CD4-positive, alpha-beta T cell treated with Interleukin-21 for 1 hour (primary cell): ENCODE measurements at regions not wholly inside any gene's neighbourhood (a gene's known extent, or its start where the extent isn't known, plus 50 kb on each side); places are given as distances from the start of the nearest gene placed in this dataset.
"Not testable (repeated sequence)": the region's sequence is repeated elsewhere in the genome, so short reads cannot be mapped to it uniquely, and the experiment has no call there.

Experiments
- DNase-seq: peaks from one replicate; pipeline ENCODE4 v3.0.0-alpha.2; 2020

- DNase-seq, result not testable (repeated sequence)
Measured at GRCh38 chr10:91005276-91005675, 84.4 kb upstream of the ANKRD1 start.

- DNase-seq, result peak; percentile 72
Measured at GRCh38 chr10:91006001-91006751, 85.3 kb upstream of the ANKRD1 start.

GRCh38 chr10:91006752-91007346 is 86.0 kb upstream of the ANKRD1 start:
- DNase-seq, result peak; percentile 11

- DNase-seq, result no peak
Measured at GRCh38 chr10:91007655-91008054, 86.8 kb upstream of the ANKRD1 start.

- no peak for DNase-seq
Measured at GRCh38 chr10:91009121-91009520, 88.2 kb upstream of the ANKRD1 start.

GRCh38 chr10:91010952-91011351 is 90.1 kb upstream of the ANKRD1 start:
- DNase-seq, result no peak

- no peak for DNase-seq
Measured at GRCh38 chr10:91012502-91012901, 91.6 kb upstream of the ANKRD1 start.

- DNase-seq, result no peak
Measured at GRCh38 chr10:91013985-91014384, 93.1 kb upstream of the ANKRD1 start.

- no peak for DNase-seq
Measured at GRCh38 chr10:91017198-91017597, 96.3 kb upstream of the ANKRD1 start.

GRCh38 chr10:91021901-91022300 is 101.0 kb upstream of the ANKRD1 start:
- no peak for DNase-seq

- DNase-seq, result no peak
Measured at GRCh38 chr10:91022390-91022789, 101.5 kb upstream of the ANKRD1 start.

GRCh38 chr10:91022924-91023699 is 102.2 kb upstream of the ANKRD1 start:
- no peak for DNase-seq

GRCh38 chr10:91023700-91024398 is 103.0 kb upstream of the ANKRD1 start:
- no peak for DNase-seq

GRCh38 chr10:91024541-91024940 is 103.7 kb upstream of the ANKRD1 start:
- DNase-seq, result no peak

GRCh38 chr10:91032611-91033206 is 111.8 kb upstream of the ANKRD1 start:
- DNase-seq, result no peak

GRCh38 chr10:91033324-91033950 is 112.5 kb upstream of the ANKRD1 start:
- DNase-seq, result no peak

- peak; percentile 63 for DNase-seq
Measured at GRCh38 chr10:91034042-91034441, 113.2 kb upstream of the ANKRD1 start.

GRCh38 chr10:91034494-91035159 is 113.7 kb upstream of the ANKRD1 start:
- DNase-seq, result no peak

GRCh38 chr10:91035650-91036292 is 114.9 kb upstream of the ANKRD1 start:
- DNase-seq, result no peak

- DNase-seq, result no peak
Measured at GRCh38 chr10:91036807-91037411, 116.0 kb upstream of the ANKRD1 start.

- no peak for DNase-seq
Measured at GRCh38 chr10:91038971-91039370, 118.1 kb upstream of the ANKRD1 start.
